HG03159 (cell line): ENCODE measurements at regions not wholly inside any gene's neighbourhood (a gene's known extent, or its start where the extent isn't known, plus 50 kb on each side); places are given as distances from the start of the nearest gene placed in this dataset.

Source experiments
- ATAC-seq: cut with Tn5 transposase; IDR thresholded peaks from one replicate; pipeline ENCODE4 v1.9.1; 2021; ENCODE audit warnings: mild to moderate bottlenecking, moderate library complexity; ENCODE audit not compliant: unreplicated experiment

GRCh38 chr9:78595200-78595945, 298.4 kb downstream of the PSAT1 start:
- no peak for ATAC-seq

- ATAC-seq: no peak
Measured at GRCh38 chr9:78596346-78596745, 299.4 kb downstream of the PSAT1 start.

DNA sequence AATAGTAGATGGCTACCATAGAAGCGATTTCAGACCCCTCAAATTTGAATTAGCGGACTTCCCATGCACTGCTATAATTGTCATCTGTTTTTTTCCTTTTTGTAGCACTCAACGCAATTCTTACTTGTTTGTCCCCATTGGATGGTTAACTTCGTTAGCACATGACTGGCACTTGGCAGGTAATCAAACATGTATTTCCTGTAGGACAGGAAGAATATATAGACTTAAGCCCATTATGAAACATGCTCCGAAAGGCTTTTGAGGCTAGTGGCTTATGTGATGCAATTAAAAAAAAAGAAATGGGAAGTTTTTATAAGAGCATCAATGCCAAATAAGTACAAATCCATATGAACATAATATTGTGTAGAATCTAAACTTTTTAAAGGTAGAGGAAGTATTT, 301.2 kb downstream of the PSAT1 start:
- ATAC-seq: no peak

DNA sequence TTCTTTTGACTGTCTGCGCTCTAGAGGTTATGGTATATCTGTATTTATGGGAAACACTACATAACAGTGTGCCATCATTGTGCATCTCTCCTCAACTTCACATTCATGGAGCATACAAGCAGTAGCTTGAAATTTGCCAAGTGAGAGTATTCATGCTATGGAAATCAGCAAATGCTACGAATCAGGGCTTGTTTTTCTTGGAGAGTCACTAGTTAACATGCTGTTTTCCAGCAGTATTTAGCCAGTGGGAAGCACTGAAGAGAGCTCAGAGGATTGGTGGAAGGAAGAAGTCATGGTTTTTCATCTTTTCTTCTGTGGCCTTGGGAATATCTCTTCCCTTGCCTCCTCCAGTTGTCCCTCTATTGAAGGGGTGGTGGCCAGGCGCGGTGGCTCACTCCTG, 303.0 kb downstream of the PSAT1 start:
- ATAC-seq: no peak

- peak; percentile 86 for ATAC-seq
Measured at GRCh38 chr9:78601957-78602565, 305.1 kb downstream of the PSAT1 start.

DNA sequence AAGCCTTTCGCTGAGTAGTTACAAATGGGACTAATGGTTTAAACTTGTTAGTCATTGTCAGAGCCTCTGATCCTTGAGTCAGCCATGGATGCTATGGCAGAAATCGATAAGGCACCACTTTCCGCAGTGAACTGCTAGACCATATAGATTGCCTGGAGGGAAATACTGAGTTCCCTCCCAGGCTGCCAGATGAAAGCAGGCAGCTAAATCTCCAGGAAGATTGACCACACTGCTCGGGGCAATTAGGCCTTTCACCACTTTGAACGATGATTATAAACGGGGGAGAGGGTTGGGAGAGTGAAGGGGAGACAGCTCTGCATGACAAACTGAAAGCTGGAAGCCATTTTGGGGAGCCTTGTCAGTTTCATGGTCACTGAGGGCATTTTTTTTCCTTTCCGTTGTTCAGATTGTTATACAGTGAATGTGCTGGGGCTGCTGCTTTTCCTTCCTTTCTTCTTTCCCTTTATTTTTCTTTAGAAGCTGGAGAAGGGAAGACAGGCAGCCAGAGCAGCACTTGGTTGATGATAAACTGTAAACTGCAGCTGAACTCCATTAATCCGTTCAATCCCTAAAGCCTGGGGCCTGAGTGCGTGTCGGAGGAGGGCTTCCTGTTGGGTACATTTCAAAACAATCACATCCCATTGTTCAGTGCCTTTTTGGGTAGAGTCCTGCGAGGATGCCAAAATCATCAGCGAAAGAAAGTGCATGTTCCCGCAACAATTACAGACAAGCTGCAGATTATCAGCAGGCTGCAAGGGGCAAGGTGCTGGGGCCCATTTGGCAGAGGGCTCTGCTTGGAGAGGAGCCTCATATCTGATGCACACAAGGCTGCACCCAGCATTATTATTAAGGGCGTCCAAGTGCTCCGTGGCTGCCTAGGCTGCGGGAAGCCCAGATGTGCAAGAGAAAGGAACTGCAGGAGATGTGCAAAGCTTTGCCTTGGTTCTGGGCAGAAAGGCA, 308.4 kb downstream of the PSAT1 start:
- ATAC-seq: no peak

DNA sequence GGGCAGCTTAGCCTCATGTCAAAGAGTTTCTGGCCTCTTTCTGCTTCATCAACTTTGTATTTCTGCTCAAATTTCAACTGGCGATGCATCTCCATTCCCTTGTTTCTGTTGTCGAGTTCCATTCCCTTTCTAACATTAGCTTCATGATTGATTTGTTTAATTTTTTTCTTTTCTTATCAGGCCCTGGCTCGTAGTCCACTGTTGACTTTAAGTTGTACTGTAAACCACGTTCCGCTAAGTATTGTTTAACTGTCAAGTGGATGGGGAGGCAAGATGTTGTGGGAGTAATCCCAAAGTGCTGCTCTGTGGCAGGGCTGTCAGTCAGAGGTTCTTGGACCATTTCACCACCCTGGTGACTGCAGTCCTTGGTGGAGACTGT, 309.1 kb downstream of the PSAT1 start:
- no peak for ATAC-seq

- no peak for ATAC-seq
Measured at GRCh38 chr9:78607853-78608252, 310.9 kb downstream of the PSAT1 start.

- ATAC-seq: no peak
Measured at GRCh38 chr9:78609450-78609849, 312.5 kb downstream of the PSAT1 start.

GRCh38 chr9:78612091-78612490, 315.2 kb downstream of the PSAT1 start:
- no peak for ATAC-seq

GRCh38 chr9:78613006-78613405, 316.1 kb downstream of the PSAT1 start:
- no peak for ATAC-seq

- ATAC-seq: no peak
Measured at GRCh38 chr9:78614892-78615291, 318.0 kb downstream of the PSAT1 start.

DNA sequence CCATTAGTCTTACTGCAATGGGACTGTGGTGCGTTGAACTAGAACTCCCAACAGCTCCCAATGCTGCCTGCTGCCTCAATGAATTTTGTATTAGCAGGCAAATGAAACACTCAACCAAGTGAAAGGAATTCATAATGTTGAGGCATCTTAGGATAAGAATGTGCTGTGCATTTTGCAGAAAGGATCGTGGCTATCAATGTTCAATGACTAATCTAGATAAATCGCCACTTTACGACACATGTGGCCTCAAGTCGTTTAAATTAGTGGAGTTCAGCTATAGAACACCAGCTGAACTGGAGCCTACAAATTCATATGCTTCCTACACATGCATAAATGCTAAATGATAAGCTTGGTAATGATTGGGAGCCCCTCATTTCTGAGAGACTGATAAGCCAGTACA, 318.4 kb downstream of the PSAT1 start:
- no peak for ATAC-seq

DNA sequence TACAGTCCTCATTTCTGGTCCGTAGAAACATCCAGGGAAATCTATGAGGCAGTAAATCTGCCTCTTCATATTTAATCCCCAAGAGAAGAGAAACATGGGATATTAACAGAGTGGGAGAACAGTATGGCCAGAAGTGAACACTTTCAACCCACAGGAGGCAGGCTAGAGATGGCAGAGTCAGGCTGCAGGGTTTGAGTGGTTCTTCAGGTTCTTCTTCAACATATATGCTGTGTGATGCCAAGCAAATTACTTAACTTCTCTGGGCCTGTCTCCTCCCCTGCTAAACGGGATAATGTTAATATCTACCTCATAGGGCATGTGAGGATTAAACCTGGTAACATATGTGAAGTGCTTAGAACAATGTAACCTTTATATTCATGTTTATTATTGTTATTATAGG, 321.8 kb downstream of the PSAT1 start:
- no peak for ATAC-seq

- no peak for ATAC-seq
Measured at GRCh38 chr9:78620303-78620702, 323.4 kb downstream of the PSAT1 start.

DNA sequence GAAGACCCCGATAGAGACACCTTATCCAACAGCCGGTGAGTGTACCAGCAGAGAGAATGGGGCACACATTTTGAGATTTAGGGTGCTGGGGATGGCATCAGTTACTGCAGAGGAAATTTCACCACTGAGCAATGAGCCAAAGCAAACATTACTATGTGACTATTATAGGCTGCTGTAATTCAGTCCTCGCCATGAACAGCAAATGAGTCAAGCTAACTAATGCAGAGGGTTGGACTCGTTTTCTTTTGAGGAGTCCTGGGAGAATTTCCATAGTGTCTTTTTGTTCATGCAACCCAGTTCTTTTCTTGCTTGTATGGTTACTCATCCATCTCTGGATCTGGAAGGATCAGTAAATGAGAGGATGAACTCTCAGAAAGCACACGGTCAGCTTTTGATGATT, 323.8 kb downstream of the PSAT1 start:
- no peak for ATAC-seq

DNA sequence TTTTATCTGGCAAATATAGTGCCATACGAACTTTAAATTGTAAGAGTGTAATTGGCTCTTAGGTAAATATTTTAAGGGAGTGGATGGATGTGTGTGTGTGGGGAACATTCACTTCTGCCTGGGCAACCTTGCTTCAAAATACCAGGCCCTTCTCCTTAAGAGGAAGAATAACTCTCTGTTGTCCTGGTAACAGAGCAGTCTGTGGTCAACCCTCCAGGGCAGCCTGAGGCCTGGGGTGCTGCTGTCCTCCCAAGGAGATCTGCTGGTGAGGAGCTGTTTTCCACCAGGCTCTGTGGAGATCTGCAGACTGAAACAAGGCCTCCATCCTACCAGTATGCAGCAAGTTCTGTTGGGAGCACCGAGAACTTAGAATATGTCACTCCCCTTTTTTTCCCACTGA, 325.2 kb downstream of the PSAT1 start:
- no peak for ATAC-seq

DNA sequence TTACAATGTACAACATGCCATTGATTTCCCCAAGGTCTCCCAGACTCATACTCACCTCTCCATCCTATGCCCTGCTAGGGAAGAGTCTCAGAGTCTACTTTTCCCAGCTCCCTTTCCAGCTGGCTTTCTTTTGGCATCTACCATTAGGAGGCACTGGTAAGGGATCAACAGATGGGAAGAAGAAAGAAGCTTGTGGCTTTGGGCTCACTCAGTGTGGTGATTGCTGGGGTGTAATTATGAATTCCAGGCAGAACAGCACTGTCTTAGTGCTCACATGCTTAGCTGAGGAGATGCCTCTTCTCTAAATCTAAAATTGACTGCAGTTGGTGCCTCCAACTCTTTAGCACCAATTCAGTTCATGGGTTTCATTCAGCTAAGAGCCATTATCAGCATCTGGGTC, 330.0 kb downstream of the PSAT1 start:
- no peak for ATAC-seq

DNA sequence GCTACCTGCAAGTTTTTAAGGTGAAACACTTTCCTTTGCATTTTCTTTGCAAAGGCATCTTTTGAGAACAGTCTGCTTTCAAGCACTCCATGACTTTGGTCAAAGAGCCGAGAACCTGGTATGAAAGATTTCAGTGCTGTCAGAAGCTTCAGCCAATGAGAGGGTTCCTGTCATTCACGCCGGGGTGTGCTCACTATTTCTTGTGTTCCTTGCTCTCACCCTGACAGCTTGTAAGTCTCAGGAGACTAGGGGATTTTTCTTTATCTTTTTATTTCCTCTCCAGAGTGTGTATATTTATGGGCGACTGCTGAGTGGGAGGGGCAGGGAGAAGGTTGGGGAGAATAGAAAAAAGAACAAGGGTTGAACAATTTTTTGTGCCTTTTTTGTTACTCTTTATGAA, 334.0 kb downstream of the PSAT1 start:
- ATAC-seq: no peak

DNA sequence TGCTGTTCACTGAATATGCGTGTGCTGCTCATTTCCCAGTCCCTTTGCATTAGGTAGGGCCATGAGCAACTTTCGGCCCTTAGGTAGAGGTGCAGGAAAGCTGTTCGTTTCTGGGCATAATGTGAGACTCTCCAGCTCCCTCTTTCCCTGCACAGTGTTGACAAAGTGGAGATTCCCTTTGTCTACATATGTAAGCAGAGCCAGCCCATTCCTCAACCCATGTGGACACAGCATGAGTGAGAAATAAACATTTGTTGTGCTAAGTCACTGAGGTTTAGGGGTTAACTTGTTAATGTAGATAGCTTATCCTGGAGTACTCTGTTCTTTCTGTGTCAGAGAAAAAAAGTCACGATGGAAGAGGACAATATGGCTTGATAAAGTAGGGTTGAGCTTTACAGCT, 343.8 kb downstream of the PSAT1 start:
- no peak for ATAC-seq

DNA sequence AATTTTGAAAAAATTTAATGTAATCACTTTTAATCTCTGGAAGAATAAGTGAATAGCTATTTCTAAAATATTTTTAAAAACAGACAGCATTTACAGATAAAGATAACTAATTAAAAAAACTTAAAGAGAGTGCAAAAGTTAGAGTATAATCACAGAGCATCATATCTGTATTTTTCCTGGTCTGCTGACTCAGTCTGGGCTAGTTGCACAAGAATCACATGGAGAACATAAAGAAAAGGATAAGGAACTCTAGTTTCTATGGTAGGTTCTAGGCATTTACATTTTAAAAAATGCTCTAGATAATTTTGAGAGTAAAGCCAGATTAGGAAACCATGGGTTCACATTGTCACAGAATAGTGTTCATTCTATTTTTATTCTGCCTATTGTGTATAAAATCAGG, 347.4 kb downstream of the PSAT1 start:
- no peak for ATAC-seq

DNA sequence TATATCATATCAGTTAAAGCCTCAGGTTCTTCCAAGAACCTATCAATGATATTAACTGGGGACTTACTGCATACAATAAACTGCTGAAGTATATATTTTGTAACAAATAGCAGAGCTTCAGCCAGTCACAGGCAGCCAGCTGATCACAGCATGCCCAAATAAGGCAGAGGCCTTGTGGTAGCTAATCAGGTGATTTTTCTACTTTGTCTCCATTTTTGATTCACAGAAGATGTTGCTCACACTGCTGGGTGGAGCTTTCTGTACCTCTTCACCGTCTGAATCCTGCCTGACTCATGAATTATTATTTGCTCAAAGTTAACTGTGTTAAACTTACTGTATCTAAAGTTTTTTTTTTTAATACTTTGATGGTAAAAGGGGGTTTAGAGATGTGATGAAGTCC, 357.4 kb downstream of the PSAT1 start:
- no peak for ATAC-seq
